GM18861 (cell line): ENCODE measurements at regions not wholly inside any gene's neighbourhood (a gene's known extent, or its start where the extent isn't known, plus 50 kb on each side); places are given as distances from the start of the nearest gene placed in this dataset.

Experiments
- ATAC-seq: cut with Tn5 transposase; IDR thresholded peaks from one replicate; pipeline ENCODE4 v1.9.1; 2021; ENCODE audit not compliant: unreplicated experiment

DNA sequence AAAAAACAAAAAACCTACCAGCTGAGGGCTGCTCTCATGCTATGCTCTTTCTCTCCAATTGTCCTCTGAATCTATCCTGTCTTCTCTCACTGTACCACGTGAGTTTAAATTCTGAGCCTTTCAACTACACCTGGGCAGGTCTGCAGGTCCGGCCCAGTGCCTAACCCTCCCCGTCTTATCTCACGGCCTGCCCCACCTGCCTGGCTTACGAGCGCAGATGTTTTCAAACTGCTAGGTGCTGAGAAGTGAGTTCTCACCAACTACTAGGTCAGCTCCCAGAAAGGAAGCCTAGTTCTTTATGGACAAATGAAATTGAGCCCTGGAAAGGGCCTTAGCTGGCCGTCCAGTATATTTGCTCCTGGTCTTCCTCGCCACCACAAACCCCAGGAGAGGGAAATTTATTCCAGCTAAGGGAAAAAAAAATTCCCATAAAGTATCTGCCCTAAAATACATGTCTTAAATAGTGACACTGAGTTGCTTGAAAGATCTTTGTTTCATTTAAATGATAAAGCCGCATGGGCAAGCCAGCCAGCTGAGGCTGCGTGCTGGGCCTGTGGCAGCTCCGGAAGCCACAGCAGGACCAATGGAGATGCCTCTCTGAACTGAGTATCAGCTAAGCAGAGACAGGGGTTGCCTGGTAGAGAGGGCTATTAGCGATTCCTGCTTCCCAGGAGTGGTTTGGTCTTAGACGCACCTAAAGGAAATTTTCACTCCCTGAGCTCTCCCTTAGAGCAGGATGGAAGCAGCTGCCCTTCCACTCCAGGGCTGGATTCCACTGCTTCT, 92.5 kb upstream of the NCK2 start:
- ATAC-seq, result no peak

GRCh38 chr2:105649534-105649933, 95.2 kb upstream of the NCK2 start:
- ATAC-seq, result no peak

DNA sequence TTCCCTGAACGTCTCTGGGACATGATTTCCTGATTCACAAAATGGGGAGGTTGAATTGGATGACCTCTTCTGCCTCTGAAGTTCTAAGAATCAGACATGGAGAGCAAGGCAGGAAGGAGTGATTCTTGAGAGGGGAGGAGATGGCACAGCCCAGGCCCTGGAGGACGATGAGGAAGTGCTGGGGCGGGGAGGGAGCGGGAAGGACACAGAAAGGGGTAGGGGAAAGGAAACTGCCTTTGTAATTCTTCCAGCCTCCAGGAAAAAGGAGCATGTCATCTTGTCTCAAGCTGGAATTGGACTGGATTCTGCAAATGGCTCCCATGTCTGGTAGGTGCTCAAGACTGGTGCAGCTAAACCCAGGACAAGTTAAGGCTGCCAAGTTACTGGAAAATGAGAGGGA, 97.0 kb upstream of the NCK2 start:
- no peak for ATAC-seq

DNA sequence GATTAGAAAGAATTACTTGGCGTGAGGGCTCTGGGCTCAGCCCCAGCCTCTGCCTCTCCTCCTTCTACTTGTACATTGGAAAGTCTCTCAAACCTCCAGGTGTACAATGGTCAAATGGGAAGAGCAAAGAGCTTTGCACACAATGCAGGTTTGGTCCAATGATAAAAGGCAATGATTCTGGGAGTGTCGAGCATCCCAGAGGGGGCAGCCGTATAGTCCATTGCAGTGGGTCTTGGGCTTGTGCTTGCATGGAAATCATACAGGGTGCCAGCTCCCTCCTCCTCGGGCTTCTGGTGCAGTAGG, 98.0 kb upstream of the NCK2 start:
- no peak for ATAC-seq

DNA sequence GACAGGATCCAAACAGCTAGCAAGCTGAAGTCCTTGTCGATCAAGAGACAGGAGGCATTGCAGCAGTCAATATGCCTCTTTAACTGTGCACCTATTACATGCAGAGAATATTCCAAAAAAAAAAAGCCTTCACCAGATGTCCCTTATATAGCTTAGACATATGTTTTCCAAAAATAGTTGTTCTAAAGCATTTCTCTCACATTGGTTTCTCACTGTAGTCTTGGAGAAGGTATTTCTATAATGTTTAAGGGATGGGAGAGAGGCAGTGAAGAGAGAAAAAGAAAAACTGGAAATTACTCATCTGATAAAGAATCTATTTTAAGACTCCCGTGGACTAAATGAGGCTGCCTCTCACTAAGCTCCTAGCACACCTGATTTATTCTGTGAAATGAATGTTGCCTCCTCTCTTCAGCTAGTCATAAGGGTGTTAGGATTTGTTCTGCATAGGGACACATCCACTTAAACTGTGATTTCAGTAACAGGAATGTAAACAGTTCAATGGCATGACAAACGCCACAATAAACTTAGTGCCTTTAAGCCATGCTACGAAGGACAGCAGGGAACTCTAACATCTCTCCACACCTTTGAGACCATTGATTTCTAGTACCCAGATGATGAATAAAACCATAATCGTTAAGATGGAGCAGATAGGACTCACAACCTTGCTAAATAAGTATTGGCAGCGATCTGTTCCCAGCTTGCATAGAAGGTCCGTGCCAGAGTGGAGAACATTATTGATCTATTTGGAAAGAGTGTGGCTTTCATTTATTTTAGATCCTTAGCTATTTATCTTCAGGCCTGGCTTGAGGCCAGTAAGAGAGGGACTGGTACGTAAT, 98.6 kb upstream of the NCK2 start:
- ATAC-seq, result no peak

GRCh38 chr2:105645031-105645937, 99.4 kb upstream of the NCK2 start:
- ATAC-seq, result no peak

GRCh38 chr2:105644174-105644980, 100.3 kb upstream of the NCK2 start:
- no peak for ATAC-seq

- ATAC-seq, result no peak
Observed at GRCh38 chr2:105643405-105644173, 101.1 kb upstream of the NCK2 start.

GRCh38 chr2:105641389-105641811, 103.3 kb upstream of the NCK2 start:
- no peak for ATAC-seq

GRCh38 chr2:105640246-105640645, 104.5 kb upstream of the NCK2 start:
- ATAC-seq, result no peak

- ATAC-seq, result no peak
Observed at GRCh38 chr2:105636109-105636740, 108.5 kb upstream of the NCK2 start.

DNA sequence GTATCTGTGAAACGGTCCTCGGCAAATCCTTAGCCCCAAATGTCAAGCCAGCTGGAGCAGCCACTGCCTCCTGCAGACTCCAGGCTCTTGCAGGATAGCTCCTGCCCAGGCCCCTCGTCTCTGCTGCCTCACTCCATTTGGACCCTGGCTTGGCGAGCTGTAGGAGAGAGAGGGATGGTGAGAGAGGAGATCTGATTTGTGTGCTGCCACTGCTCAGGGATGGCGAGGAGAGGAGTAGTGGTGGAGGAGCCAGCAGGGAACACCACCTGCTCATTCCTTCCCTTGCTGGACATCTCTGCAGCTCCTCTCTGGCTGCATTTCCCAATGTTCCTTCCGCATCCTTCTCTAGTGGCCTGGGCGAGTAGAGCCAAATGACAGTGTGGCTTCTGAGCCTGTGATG, 109.1 kb upstream of the NCK2 start:
- no peak for ATAC-seq

- ATAC-seq, result no peak
Observed at GRCh38 chr2:105634198-105634597, 110.5 kb upstream of the NCK2 start.

DNA sequence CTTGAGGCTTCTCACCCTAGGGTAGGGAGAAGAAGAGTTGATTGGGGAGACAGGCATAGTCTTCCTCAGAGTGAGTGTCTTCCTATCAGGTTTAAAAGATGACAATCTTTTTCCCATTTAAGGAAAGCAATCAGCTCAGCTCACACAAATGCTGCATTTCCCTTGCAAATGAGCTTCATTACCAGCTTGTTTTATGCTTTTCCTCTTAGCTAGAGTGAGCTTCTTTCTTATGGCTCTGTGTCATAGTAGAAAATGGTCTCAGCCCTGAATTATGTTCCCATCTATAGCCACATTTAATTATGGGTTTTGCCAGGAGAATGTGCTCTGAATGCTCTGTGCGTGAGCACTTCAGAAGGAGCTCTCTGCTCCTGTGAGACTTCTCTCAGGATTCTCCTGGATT, 112.8 kb upstream of the NCK2 start:
- ATAC-seq, result no peak

DNA sequence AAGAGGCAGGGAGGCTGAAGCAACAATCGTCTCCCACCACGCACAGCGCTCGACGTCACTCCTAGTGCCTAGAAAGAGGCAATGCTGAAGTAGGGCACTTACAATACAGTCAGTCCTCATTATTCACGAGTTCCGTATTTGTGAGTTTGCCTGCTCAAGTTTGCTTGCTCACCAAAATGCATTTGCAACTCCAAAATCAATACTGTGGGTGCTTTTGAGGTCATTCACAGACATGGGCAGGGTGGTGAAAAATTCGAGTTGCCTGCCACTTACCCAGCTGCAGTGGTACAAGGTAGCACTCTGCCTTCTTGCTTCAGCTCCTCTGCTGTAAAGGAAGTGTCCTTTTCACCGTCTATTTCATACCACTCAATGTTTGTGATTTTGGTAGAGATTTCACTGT, 113.7 kb upstream of the NCK2 start:
- no peak for ATAC-seq

GRCh38 chr2:105629634-105630033, 115.1 kb upstream of the NCK2 start:
- no peak for ATAC-seq

DNA sequence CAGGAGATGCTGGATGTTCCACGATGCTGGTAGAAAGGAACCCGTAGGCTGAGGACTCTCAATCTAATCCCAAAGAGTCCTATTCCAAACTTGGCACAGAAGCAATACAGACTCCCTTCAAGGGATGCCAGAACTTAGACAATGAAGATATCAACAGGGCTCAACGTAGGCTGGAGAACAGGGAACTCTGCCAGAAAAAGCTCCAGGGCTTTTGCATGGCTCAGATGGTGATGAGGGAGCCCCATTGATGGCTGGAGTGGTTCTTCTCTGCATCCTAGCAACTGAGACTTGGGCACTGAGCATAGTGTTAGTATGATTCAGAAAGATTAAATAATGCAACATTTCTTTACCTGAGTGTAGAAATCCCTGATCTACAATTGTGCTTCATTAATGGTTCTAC, 117.2 kb upstream of the NCK2 start:
- no peak for ATAC-seq

GRCh38 chr2:105626966-105627340, 117.8 kb upstream of the NCK2 start:
- no peak for ATAC-seq

GRCh38 chr2:105626212-105626965, 118.3 kb upstream of the NCK2 start:
- no peak for ATAC-seq
